Effector memory CD8-positive, alpha-beta T cell (primary cell): ENCODE measurements at regions not wholly inside any gene's neighbourhood (a gene's known extent, or its start where the extent isn't known, plus 50 kb on each side); places are given as distances from the start of the nearest gene placed in this dataset.
"Not testable (repeated sequence)": the region's sequence is repeated elsewhere in the genome, so short reads cannot be mapped to it uniquely, and the experiment has no call there.

ENCODE experiments used
- ATAC-seq: fragments of 150-1000 bp; cut with Tn5 transposase; replicated peaks from 2 replicates; pipeline ENCODE4 v1.10.0; 2021; ENCODE audit warnings: mild to moderate bottlenecking, moderate library complexity
- DNase-seq, 3 experiments: peaks; one replicate each; pipeline ENCODE4 v3.0.0; 2021
- H3K27ac Mint-ChIP-seq, 2 donors: one replicate each; pipeline ENCODE4 v1.8.0; 2022; ENCODE audit warnings: mild to moderate bottlenecking in 2 of 2, mixed read lengths in 2 of 2, moderate library complexity in 2 of 2
- H3K27me3 Mint-ChIP-seq, 2 donors: one replicate each; pipeline ENCODE4 v1.8.0; 2022; ENCODE audit warnings: mixed read lengths in 2 of 2
- H3K36me3 Mint-ChIP-seq: one replicate; pipeline ENCODE4 v1.8.0; 2022; ENCODE audit warnings: mild to moderate bottlenecking, moderate library complexity, mixed read lengths; ENCODE audit not compliant: insufficient read depth
- H3K4me1 Mint-ChIP-seq, 2 donors: one replicate each; pipeline ENCODE4 v1.8.0; 2022; ENCODE audit warnings: low read depth in 2 of 2, mixed read lengths in 2 of 2
- H3K4me3 Mint-ChIP-seq, 2 donors: one replicate each; pipeline ENCODE4 v1.8.0; 2022; ENCODE audit warnings: mild to moderate bottlenecking in 2 of 2, mixed read lengths in 2 of 2, moderate library complexity in 2 of 2
- H3K9me3 Mint-ChIP-seq, 2 donors: one replicate each; pipeline ENCODE4 v1.8.0; 2022; ENCODE audit warnings: mixed read lengths in 2 of 2

GRCh38 chr18:52242711-52243110 is 97.3 kb upstream of the DCC start:
- no peaks in the 10 kb centered on the region for H3K27me3 Mint-ChIP-seq
- peaks cover 7 to 19% of the 10 kb centered on the region in 2 donors for H3K9me3 Mint-ChIP-seq
- ATAC-seq (no peak), DNase-seq (no peak)
- no peak overlapping the region for H3K4me3 Mint-ChIP-seq
- no peaks in the 10 kb centered on the region for H3K4me1 Mint-ChIP-seq
- H3K36me3 Mint-ChIP-seq = no peaks in the 10 kb centered on the region
- H3K27ac Mint-ChIP-seq = no peak overlapping the region

GRCh38 chr18:52244658-52245057 is 95.3 kb upstream of the DCC start:
- H3K9me3 Mint-ChIP-seq = peaks cover 6 to 15% of the 10 kb centered on the region in 2 donors
- ATAC-seq (no peak), DNase-seq (no peak)
- no peak overlapping the region for H3K27ac Mint-ChIP-seq
- no peaks in the 10 kb centered on the region for H3K27me3 Mint-ChIP-seq
- H3K36me3 Mint-ChIP-seq = no peaks in the 10 kb centered on the region
- H3K4me3 Mint-ChIP-seq = no peak overlapping the region
- no peaks in the 10 kb centered on the region for H3K4me1 Mint-ChIP-seq

DNA sequence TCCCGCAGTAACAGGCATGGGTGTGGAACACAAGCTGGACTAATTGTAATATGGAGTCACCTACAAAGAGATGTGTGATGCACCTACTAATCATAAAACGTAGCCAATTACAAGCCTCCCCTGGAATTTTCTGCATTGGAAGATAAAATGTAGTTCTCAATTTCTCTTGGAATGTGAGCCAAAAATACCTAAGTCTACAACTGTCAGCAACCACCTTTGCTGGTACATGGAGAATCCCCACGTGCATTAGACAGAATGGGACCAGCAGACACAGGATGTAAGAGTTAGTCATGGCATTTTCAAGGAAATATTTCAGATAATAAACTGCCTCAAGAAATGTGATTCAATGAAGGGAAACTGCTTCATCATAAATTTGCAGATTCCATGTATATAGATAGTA is 85.6 kb upstream of the DCC start:
- Mint-ChIP-seq H3K27ac (no peak overlapping the region), H3K27me3 (no peaks in the 10 kb centered on the region), H3K4me1 (no peaks in the 10 kb centered on the region), H3K4me3 (no peak overlapping the region), H3K9me3 (peaks cover 0 to 4% of the 10 kb centered on the region in 2 donors), H3K36me3 (no peaks in the 10 kb centered on the region)
- ATAC-seq (no peak), DNase-seq (no peak)

GRCh38 chr18:52257417-52257816 is 82.6 kb upstream of the DCC start:
- DNase-seq, ATAC-seq, H3K9me3 Mint-ChIP-seq, H3K4me1 Mint-ChIP-seq, H3K27me3 Mint-ChIP-seq, H3K36me3 Mint-ChIP-seq, H3K27ac Mint-ChIP-seq, H3K4me3 Mint-ChIP-seq: not testable (repeated sequence)

GRCh38 chr18:52275817-52276216 is 64.2 kb upstream of the DCC start:
- no peaks in the 10 kb centered on the region for H3K36me3 Mint-ChIP-seq
- H3K27me3 Mint-ChIP-seq = no peaks in the 10 kb centered on the region
- H3K4me1 Mint-ChIP-seq = no peaks in the 10 kb centered on the region
- ATAC-seq (no peak), DNase-seq (no peak)
- H3K9me3 Mint-ChIP-seq = no peaks in the 10 kb centered on the region
- H3K4me3 Mint-ChIP-seq = no peak overlapping the region
- H3K27ac Mint-ChIP-seq = no peak overlapping the region

- Mint-ChIP-seq H3K36me3 (no peaks in the 10 kb centered on the region), H3K27ac (no peak overlapping the region), H3K27me3 (no peaks in the 10 kb centered on the region), H3K4me1 (no peaks in the 10 kb centered on the region), H3K9me3 (no peaks in the 10 kb centered on the region), H3K4me3 (no peak overlapping the region)
- DNase-seq (no peak), ATAC-seq (no peak)
Measured at GRCh38 chr18:52277785-52278184, 62.2 kb upstream of the DCC start.

GRCh38 chr18:52278191-52278590 is 61.8 kb upstream of the DCC start:
- Mint-ChIP-seq H3K36me3 (no peaks in the 10 kb centered on the region), H3K27me3 (no peaks in the 10 kb centered on the region), H3K4me1 (no peaks in the 10 kb centered on the region), H3K4me3 (no peak overlapping the region), H3K27ac (no peak overlapping the region), H3K9me3 (no peaks in the 10 kb centered on the region)
- DNase-seq = no peak
- no peak for ATAC-seq

DNA sequence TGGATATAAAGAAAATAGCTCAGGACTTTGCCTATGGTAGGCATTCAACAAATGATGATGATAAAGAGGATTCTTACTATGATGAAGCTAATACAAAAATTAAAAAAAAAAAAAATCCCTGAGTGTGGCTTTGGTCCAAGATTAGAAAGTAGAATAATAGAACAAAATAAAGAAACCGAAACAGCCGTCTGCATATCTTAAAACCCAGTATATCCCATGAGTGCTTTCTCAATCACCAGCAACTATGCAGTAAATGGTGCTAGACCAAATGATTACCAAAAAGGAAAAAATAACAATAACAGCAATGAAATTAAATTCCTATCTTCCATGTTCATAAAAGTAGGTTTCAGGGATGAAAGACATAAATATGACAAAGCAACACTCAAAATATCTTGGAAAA is 59.3 kb upstream of the DCC start:
- no peak overlapping the region for H3K4me3 Mint-ChIP-seq
- no peak for DNase-seq
- no peak overlapping the region for H3K27ac Mint-ChIP-seq
- H3K4me1 Mint-ChIP-seq = no peaks in the 10 kb centered on the region
- no peaks in the 10 kb centered on the region for H3K27me3 Mint-ChIP-seq
- H3K36me3 Mint-ChIP-seq = no peaks in the 10 kb centered on the region
- peaks cover 0 to 3% of the 10 kb centered on the region in 2 donors for H3K9me3 Mint-ChIP-seq
- no peak for ATAC-seq

DNA sequence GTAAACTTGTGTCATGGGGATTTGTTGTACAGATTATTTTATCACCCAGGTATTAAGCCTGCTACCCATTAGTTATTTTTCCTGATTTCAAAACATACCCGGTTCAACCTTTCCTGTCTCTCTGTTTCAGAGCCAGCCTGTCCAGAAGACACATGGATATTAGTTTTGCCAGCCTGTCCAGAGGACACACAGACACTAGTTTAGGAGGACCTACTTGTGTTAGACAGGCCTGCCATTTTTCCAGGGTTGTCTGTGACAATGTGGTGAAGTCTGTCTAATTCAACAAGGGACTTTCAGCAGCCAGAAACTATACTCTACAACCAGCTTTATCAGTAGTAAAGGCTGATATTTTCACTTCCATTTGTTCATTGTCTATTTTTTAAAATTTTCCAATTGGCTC is 56.1 kb upstream of the DCC start:
- no peaks in the 10 kb centered on the region for H3K27me3 Mint-ChIP-seq
- DNase-seq (no peak), ATAC-seq (no peak)
- no peak overlapping the region for H3K27ac Mint-ChIP-seq
- H3K36me3 Mint-ChIP-seq = no peaks in the 10 kb centered on the region
- H3K4me1 Mint-ChIP-seq = no peaks in the 10 kb centered on the region
- no peak overlapping the region for H3K4me3 Mint-ChIP-seq
- H3K9me3 Mint-ChIP-seq = peaks cover 0 to 11% of the 10 kb centered on the region in 2 donors

GRCh38 chr18:52286675-52287074 is 53.3 kb upstream of the DCC start:
- peaks cover 0 to 11% of the 10 kb centered on the region in 2 donors for H3K9me3 Mint-ChIP-seq
- no peak overlapping the region for H3K27ac Mint-ChIP-seq
- DNase-seq (no peak), ATAC-seq (no peak)
- H3K36me3 Mint-ChIP-seq = no peaks in the 10 kb centered on the region
- no peak overlapping the region for H3K4me3 Mint-ChIP-seq
- H3K4me1 Mint-ChIP-seq = no peaks in the 10 kb centered on the region
- H3K27me3 Mint-ChIP-seq = no peaks in the 10 kb centered on the region

DNA sequence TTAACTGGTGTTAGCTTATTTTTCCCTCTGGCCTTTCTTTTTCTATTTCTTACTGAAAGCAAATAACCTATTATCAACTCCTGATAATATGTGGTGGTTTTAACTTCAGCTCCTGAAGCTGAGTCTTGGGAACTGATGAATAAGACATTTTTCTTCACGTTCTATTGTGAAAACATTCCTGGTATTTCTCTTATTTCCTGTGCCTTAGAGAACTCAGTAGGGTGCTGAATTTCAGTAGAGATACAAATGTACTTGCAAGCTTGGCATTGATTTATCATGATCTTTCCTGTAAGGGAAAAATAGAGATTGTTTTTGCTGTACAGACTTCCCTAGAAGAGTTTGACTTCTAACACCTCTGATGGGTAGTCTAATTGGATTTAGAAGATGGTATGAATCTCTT is 52.8 kb upstream of the DCC start:
- H3K4me3 Mint-ChIP-seq = no peak overlapping the region
- DNase-seq = no peak
- no peak for ATAC-seq
- H3K36me3 Mint-ChIP-seq = no peaks in the 10 kb centered on the region
- no peaks in the 10 kb centered on the region for H3K4me1 Mint-ChIP-seq
- peaks cover 0 to 11% of the 10 kb centered on the region in 2 donors for H3K9me3 Mint-ChIP-seq
- H3K27ac Mint-ChIP-seq = no peak overlapping the region
- no peaks in the 10 kb centered on the region for H3K27me3 Mint-ChIP-seq

- no peaks in the 10 kb centered on the region for H3K27me3 Mint-ChIP-seq
- ATAC-seq (no peak), DNase-seq (no peak)
- H3K36me3 Mint-ChIP-seq = no peaks in the 10 kb centered on the region
- H3K4me1 Mint-ChIP-seq = no peaks in the 10 kb centered on the region
- H3K4me3 Mint-ChIP-seq = no peak overlapping the region
- peaks cover 0 to 11% of the 10 kb centered on the region in 2 donors for H3K9me3 Mint-ChIP-seq
- no peak overlapping the region for H3K27ac Mint-ChIP-seq
Measured at GRCh38 chr18:52288403-52289004, 51.5 kb upstream of the DCC start.

DNA sequence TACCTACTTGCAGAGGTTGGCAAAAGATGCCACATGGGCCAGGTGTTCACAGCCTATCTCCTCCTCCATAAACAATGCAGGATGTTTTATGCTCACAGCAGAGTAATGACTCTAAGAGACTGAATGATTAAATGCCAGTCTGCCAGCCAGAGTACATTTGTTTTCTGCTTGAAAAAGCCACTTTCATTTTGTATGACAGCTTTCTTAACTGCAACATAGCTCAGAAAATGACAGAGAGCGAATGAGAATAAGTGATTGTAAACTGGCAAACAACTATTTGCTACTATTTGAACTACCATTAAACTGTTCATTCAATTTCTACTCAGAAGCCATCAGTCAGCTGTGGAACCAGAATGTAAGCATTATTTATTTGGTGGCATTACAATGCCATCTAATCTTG is 50.6 kb upstream of the DCC start:
- Mint-ChIP-seq H3K4me3 (no peak overlapping the region), H3K9me3 (peaks cover 0 to 11% of the 10 kb centered on the region in 2 donors), H3K4me1 (no peaks in the 10 kb centered on the region), H3K36me3 (no peaks in the 10 kb centered on the region), H3K27ac (no peak overlapping the region), H3K27me3 (no peaks in the 10 kb centered on the region)
- ATAC-seq = no peak
- no peak for DNase-seq
